ENCODE measurements at regions not wholly inside any gene's neighbourhood (a gene's known extent, or its start where the extent isn't known, plus 50 kb on each side); places are given as distances from the start of the nearest gene placed in this dataset.

GRCh38 chr10:62890395-62890794, 74.2 kb upstream of the EGR2 start:
- TF ChIP-seq CTCF (IDR thresholded peaks at IDR 0.05), result no peak

- no peak for TF ChIP-seq CTCF (IDR thresholded peaks at IDR 0.05)
Measured at GRCh38 chr10:62887642-62888041, 71.5 kb upstream of the EGR2 start.

GRCh38 chr10:62885684-62886461, 69.7 kb upstream of the EGR2 start:
- no peak for TF ChIP-seq CTCF (IDR thresholded peaks at IDR 0.05)

- no peak for TF ChIP-seq CTCF (IDR thresholded peaks at IDR 0.05)
Measured at GRCh38 chr10:62880162-62880561, 64.0 kb upstream of the EGR2 start.

- no peak for TF ChIP-seq CTCF (IDR thresholded peaks at IDR 0.05)
Measured at GRCh38 chr10:62873866-62874265, 57.7 kb upstream of the EGR2 start.

GRCh38 chr10:62870866-62871265, 54.7 kb upstream of the EGR2 start:
- TF ChIP-seq CTCF (IDR thresholded peaks at IDR 0.05), result no peak

GRCh38 chr10:62869958-62870357, 53.8 kb upstream of the EGR2 start:
- TF ChIP-seq CTCF (IDR thresholded peaks at IDR 0.05), result no peak

- TF ChIP-seq CTCF (IDR thresholded peaks at IDR 0.05), result no peak
Measured at GRCh38 chr10:62866941-62867340, 50.8 kb upstream of the EGR2 start.

Measured in LNCAP (cell line).